HG02759 (cell line): ENCODE measurements at regions not wholly inside any gene's neighbourhood (a gene's known extent, or its start where the extent isn't known, plus 50 kb on each side); places are given as distances from the start of the nearest gene placed in this dataset.

Experiments used
- ATAC-seq: cut with Tn5 transposase; IDR thresholded peaks from one replicate; pipeline ENCODE4 v1.9.1; 2021; ENCODE audit warnings: mild to moderate bottlenecking, moderate library complexity; ENCODE audit not compliant: unreplicated experiment

- no peak for ATAC-seq
Measured at GRCh38 chr5:88545338-88545737, 276.7 kb upstream of the TMEM161B start.

GRCh38 chr5:88544671-88545070, 276.0 kb upstream of the TMEM161B start:
- ATAC-seq, result no peak

DNA sequence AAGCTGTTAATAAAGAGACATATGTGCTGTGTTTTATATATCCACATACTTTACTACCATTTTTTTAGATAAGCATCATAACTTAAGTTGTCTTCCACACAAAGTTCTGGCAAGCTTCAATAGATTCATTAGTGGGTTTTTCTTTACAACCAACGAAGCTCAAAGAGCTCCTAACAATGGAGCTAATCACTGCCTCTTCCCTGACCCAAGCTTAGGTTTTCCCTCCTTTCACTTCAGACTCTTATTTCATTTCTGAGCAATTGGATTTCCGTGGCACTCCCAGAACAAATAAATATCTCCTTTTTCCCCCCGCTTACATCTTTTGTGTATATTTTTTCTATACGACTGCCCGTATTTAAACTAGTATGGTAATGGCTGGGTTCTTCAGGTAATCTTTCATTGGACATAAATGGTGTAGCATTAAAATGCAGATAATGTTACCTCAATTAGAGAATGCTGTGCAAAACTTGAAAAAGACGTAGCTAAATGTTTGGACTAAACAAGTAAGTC, 275.5 kb upstream of the TMEM161B start:
- no peak for ATAC-seq

DNA sequence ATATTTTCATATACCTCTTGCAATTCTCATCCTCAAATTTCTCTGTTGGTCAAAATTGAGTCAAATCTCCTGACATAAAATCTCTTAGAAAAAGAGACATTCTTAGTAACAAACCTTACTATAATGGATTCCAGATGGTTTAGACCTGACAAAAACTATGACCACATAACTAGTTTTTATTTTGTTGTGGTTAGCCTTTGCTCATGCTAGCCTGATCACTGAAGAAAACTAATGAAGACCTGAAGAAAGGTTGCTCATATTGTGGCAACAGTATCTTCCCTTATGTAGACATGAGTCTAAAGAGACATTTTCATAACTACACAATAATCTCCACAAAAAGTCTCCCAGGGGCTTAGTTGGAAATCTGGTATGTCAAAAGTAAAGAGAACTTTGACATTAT, 274.1 kb upstream of the TMEM161B start:
- ATAC-seq, result no peak

DNA sequence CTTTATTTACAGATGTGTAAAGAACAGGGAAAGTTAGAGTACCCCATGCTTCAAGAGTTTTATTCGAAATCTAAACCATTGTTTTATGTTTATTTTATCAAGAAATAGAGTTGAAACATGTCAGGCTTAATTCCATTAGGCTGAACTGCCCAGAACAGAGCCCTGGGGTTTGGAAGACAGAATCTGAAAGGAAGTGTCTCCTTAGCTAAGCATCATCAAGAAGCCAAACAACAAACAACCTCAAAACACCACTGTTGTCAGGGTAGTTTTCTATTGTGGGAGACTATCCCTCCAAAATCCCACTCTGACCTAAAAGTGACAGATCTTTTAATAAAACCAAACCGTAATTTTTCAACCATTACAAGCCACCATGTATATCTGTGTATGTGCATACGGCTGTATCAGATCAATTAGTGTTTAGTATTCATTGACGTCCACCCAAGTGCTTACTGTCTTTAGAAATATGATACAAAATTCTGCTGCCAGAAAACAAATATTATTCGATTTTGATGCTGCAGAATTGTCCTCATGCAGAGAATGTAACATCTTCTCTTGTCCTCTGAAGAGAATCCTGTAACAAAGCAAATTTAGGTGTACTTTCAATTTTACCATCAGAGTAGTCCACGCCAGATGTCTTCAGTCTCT, 271.9 kb upstream of the TMEM161B start:
- no peak for ATAC-seq

DNA sequence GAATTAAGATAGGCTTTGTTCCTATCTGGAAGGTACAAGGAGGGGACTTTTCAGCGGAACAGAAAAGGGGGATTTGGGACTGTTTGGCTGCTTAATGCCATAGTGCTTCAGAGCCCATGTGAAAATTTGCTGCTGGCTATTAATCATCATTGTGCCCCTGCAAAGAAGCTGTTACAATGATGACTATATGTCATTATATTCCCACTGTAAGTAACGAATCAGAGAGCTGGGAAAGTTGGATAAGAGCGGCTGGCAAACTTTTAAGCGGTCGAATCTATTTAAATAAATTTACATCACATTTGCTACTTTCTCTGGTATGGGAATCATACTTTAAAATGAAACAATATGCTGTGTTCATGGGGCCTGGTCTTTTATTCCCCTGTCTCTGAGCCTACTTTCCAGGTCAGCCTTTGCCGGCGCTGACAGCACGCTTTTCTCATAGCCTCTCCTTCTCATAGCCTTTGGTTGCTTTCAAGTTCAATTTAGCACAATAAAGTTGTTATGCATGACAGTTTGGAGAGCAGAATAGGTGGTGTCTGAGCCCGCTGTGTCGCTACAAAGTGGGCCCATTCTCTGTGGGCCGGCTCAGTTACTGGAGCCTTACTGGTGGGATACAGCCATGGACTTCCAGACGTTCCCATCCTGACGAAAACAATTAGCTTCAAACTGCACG, 271.2 kb upstream of the TMEM161B start:
- ATAC-seq, result no peak

DNA sequence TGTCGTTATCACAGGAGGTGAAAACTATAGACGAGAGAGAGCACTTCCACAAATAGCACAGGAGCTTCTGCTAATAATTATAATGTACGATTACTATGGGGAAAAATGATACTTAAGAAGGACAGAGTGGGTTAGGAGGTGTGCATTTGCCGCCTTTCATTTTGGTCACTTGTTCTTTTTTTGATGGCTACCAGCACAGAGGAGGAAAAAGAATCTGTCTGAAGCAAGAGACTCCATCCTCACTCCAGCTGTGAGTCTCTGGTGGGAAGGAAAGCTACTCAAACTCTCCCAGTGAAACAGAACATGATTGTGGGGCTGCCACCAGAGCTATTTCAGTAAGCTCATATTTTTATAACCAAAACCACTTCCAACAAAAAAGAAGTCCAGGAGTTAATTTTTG, 270.4 kb upstream of the TMEM161B start:
- ATAC-seq, result no peak

- no peak for ATAC-seq
Measured at GRCh38 chr5:88536146-88536545, 267.5 kb upstream of the TMEM161B start.

GRCh38 chr5:88524941-88525340, 256.3 kb upstream of the TMEM161B start:
- ATAC-seq, result no peak

DNA sequence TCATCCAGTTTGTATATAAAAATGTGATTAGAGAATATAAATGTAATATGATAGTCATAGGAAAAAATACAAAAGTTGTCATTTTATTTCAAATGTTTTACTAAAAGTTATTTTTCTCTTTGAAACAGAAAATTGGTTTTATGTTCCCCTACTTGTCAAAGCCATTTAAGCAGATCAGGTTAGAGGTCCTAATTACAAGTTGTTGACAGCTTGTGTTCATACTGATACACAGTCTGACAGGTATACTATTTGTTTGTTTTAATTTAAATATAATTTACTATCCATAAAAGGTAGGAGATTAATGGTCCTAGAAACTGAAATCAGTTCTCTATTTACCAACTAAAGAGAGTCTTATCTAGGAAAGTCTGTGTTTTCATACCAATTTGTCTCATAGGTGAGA, 250.4 kb upstream of the TMEM161B start:
- ATAC-seq, result no peak

DNA sequence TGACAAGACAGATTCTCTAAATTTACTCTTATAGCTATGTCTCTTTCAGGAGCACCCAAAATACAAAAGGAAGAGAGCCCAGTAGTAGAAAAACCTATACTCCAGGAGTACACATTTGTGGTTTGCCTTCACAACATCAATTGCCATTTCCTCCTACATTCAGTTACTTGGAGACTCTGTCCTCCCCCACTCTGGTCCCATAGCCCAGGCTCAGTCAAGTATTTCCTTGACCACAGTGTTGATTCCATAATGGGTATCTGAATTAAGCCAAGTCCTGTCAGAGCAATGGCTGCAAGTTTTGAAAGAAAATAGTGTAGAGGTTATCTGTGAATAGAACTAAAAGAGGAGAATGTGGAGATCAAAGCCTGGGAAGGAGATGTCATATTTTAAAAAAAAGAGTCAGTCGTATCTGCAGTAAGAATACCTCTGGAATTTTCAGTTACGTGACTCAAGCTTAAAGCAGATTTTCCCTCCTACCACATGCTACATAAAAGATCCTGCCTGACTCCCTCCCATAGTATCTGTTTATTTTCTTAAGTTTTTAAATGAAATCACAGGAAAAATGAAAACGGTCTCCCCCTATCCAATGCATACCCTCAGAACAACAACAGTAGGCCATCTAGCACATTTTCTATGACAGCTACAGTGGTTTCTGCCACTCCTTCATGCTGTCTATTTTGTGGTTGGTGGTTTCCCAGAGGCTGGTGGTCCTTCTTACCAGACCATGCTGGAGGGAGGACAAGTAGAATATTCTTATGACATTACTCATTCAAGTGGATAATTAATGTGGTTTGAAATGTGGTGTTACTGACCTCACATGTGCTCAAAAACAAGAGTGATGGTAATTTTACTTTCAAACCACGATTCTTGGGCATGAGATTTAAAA, 249.7 kb upstream of the TMEM161B start:
- no peak for ATAC-seq

GRCh38 chr5:88515881-88516819, 247.5 kb upstream of the TMEM161B start:
- ATAC-seq, result no peak

DNA sequence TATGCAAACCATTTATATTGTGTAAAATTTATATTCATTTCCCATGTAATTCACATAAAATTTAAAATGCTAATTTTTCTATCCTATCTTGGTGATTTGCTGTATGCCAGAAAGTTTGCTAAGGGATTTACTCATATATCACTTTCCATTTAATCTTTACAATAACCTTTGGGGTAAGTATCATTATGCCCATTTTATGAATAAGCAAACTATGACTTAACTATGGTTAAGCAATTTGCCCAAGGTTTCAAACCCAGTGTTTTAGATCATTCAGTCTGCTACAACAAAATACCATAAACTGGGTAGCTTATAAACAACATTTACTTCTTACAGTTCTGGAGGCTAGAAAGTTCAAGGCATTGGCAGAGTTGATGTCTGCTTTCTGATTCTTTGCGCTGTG, 246.4 kb upstream of the TMEM161B start:
- no peak for ATAC-seq

- ATAC-seq, result no peak
Measured at GRCh38 chr5:88509403-88509802, 240.8 kb upstream of the TMEM161B start.

GRCh38 chr5:88507261-88507660, 238.6 kb upstream of the TMEM161B start:
- no peak for ATAC-seq

DNA sequence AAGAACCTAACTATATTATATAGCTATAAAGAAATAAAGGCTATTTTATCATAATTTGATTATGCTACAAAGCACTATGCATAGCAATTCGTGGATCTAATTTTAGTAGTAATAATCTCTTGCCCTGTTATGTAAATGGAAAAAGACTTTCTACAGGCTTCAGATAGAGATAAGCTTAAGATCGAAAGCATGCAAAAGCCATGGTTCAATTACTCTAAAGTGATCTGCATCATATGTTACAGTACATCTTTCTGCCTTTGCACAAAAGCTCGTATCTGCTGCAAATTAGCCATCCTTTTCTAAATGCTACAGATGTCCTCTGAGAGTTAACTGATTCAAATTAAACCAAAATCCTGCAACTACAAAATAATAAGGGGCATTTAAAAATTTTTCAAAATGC, 234.8 kb upstream of the TMEM161B start:
- no peak for ATAC-seq

GRCh38 chr5:88503041-88503345, 234.3 kb upstream of the TMEM161B start:
- ATAC-seq, result peak; percentile 10

- peak; percentile 90 for ATAC-seq
Measured at GRCh38 chr5:88502179-88503040, 233.8 kb upstream of the TMEM161B start.

DNA sequence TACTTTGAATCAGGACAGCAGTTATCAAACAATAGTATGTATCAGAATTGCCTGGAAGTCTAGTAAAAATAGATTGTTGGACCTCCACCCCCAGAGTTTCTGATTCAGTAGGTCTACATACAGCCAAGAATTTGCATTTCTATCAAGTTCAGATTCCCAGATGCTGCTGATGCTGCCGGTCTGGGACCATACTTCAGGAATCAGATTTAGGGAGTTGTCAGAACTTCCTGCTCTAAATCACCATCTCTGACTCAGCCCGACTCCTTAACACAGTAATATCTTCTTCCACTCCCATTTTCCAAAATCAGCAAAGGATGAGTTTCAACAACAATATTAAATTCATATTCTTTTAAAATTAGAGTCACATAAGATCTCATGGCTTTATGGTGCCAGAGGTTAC, 227.2 kb upstream of the TMEM161B start:
- no peak for ATAC-seq

DNA sequence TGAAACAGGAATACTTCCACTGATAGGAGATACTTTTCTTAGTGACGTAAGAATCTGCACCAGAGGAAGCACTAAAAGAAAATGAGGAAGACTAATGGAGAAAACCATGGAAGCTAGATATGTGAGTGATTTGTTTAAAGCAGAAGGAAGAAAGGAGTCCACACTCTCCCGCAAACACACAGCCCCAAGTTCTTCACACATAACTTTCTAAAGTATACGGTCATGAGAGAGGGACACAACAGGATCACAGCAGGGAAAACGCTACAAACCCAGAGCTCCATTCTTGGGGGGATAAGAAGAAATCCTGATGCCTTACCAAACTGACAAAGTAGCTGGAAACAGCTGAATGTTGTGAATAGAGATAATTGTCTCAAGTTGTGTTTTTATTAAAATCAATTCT, 222.2 kb upstream of the TMEM161B start:
- ATAC-seq, result no peak
